Body of pancreas (tissue), 4 donors: ENCODE measurements at regions not wholly inside any gene's neighbourhood (a gene's known extent, or its start where the extent isn't known, plus 50 kb on each side); places are given as distances from the start of the nearest gene placed in this dataset.

ENCODE experiments used
- ATAC-seq: fragments of 150-250 bp; one replicate; pipeline ENCODE4 v1.9.1; 2016
- DNase-seq, 4 donors: peaks; one replicate each; pipeline ENCODE4 v3.0.0-alpha.2; 2019
- H3K27ac ChIP-seq, 4 donors: fragments of 200-600 bp; sonication (generic); 1 replicate in 3 of 4; 2 replicates in 1 of 4; pipeline versions ENCODE4 v1.5.1 to v1.6.1; 2016 to 2019; ENCODE audit warnings: mild to moderate bottlenecking in 1 of 4, mixed read lengths in 1 of 4, moderate library complexity in 1 of 4
- H3K27me3 ChIP-seq, 2 donors: fragments of 200-600 bp; sonication (generic); one replicate each; pipeline ENCODE4 v1.6.0; 2016; ENCODE audit warnings: mild to moderate bottlenecking in 1 of 2
- H3K36me3 ChIP-seq, 2 donors: fragments of 200-600 bp; sonication (generic); replicated peaks in 1 of 2; 2 replicates each; pipeline ENCODE4 v1.5.1; 2016; ENCODE audit warnings: low read depth in 2 of 2; ENCODE audit not compliant: insufficient read depth in 1 of 2
- H3K4me1 ChIP-seq: fragments of 200-600 bp; sonication (generic); one replicate; pipeline ENCODE4 v1.6.0; 2016
- H3K4me3 ChIP-seq, 2 donors: fragments of 200-600 bp; sonication (generic); 1 replicate in 1 of 2; 2 replicates in 1 of 2; pipeline ENCODE4 v1.5.1; 2016 to 2019
- H3K9me3 ChIP-seq, 3 donors: fragments of 200-600 bp; sonication (generic); 1 replicate in 2 of 3; 2 replicates in 1 of 3; pipeline ENCODE4 v1.5.1; 2016
- POLR2A ChIP-seq, 3 donors: fragments of 450-650 bp; IDR thresholded peaks; one replicate each; pipeline ENCODE4 v1.6.1; 2016; ENCODE audit warnings: antibody characterized with exemption in 3 of 3, mild to moderate bottlenecking in 2 of 3
- WGBS, 2 donors: methylation state at CpG; one replicate each; pipeline ENCODE4 v1.1.5; 2017; 5-methylcytosine and 5-hydroxymethylcytosine counted together
- intact Hi-C: fragments of 100-400 bp; cut with DNase I; formaldehyde crosslinking; loops from one replicate; pipeline ENCODE4 v1.15.1; 2023
- TF ChIP-seq, protein P1 (sequence below), 7 experiments: fragments of 450-650 bp in 4 of 7; fragments of 200-600 bp in 3 of 7; sonication (generic) in 3 of 7; IDR thresholded peaks; one replicate each; pipeline ENCODE4 v1.5.1; 2016 to 2019; ENCODE audit warnings: antibody characterized with exemption in 7 of 7

DNA sequence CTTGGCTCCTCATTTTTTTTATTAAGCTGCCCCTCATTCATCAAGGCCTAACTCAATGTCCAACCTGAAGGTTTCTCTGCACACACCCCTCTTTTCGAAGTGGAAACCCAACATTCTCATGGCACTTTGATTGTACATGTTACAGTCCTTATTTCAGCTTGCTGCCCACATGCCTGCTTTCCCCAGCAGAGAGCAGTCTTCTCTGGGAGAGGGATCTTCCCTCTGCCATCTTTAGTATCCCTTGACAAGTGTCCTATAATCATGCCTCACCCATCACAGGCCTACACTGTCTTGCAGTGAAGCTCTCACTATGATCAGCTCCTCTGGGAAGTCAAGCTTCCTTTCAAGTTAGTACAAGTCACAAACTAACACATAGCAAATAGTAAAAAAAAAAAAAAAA lies 175.1 kb downstream of the ACER2 start:
- TF ChIP-seq POLR2A (IDR thresholded peaks at IDR 0.05), result no peak
- TF ChIP-seq, protein P1, sequence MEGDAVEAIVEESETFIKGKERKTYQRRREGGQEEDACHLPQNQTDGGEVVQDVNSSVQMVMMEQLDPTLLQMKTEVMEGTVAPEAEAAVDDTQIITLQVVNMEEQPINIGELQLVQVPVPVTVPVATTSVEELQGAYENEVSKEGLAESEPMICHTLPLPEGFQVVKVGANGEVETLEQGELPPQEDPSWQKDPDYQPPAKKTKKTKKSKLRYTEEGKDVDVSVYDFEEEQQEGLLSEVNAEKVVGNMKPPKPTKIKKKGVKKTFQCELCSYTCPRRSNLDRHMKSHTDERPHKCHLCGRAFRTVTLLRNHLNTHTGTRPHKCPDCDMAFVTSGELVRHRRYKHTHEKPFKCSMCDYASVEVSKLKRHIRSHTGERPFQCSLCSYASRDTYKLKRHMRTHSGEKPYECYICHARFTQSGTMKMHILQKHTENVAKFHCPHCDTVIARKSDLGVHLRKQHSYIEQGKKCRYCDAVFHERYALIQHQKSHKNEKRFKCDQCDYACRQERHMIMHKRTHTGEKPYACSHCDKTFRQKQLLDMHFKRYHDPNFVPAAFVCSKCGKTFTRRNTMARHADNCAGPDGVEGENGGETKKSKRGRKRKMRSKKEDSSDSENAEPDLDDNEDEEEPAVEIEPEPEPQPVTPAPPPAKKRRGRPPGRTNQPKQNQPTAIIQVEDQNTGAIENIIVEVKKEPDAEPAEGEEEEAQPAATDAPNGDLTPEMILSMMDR (IDR thresholded peaks at IDR 0.05), result no peak
- Histone ChIP-seq H3K27ac (no peak overlapping the region), H3K4me3 (no peak overlapping the region), H3K4me1 (no peaks in the 10 kb centered on the region), H3K27me3 (no peaks in the 10 kb centered on the region), H3K36me3 (no peaks in the 10 kb centered on the region), H3K9me3 (no peaks in the 10 kb centered on the region)
- ATAC-seq (no peak), DNase-seq (no peak)
- WGBS, 2 donors, result 56 to 60% methylated on average over 1 of the region's 1 CpG
- intact Hi-C loops, result no loop called here

DNA sequence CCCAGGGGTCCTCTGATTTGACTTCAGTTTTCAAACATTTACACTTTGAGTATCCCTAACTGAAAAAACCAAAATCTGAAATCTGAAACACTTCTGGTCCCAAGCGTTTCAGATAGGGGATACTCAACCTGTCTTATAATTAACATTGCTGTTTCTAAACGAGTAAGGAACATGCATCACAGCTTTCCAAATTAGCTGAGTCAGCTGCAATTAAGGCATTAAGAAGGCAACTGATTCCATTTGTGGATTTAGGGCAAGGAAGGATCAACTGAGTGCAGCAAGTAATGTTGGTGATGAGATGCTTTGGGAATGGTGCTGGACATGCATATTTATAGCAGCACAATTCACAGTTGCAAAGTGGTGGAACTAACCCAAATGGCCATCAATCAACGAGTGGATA lies 168.6 kb downstream of the ACER2 start:
- no peak overlapping the region for H3K4me3 ChIP-seq
- H3K4me1 ChIP-seq, result no peaks in the 10 kb centered on the region
- WGBS, 2 donors, result 40 to 42% methylated on average over 3 of the region's 3 CpGs
- H3K27me3 ChIP-seq, result no peaks in the 10 kb centered on the region
- no peak overlapping the region for H3K27ac ChIP-seq
- no peaks in the 10 kb centered on the region for H3K36me3 ChIP-seq
- TF ChIP-seq POLR2A (IDR thresholded peaks at IDR 0.05), result no peak
- TF ChIP-seq, protein P1 (IDR thresholded peaks at IDR 0.05), result no peak
- intact Hi-C loops, result no loop called here
- H3K9me3 ChIP-seq, result no peaks in the 10 kb centered on the region
- ATAC-seq (no peak), DNase-seq (no peak)

DNA sequence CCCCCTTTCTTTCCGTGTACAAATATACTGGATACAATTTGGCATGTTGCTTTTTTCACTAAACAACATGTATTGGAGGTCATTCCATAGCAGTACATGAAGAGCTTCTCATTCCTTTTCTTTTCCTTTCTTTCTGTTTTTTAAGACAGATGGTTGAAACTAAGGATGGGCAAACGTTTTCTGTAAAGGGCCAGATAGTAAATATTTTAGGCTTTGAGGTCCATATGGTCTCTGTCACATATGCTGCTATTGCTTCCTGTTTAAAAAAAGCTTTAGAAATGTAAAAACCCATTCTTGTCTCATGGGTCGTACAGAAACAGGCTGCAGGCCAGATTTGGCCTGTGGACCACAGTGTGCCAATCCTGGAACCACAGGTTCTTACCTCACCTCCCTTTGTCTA lies 160.1 kb downstream of the ACER2 start:
- 31 to 38% methylated on average over 3 of the region's 3 CpGs for WGBS, 2 donors
- no peaks in the 10 kb centered on the region for H3K9me3 ChIP-seq
- intact Hi-C loops, result no loop called here
- ATAC-seq (no peak), DNase-seq (no peak)
- no peak for TF ChIP-seq POLR2A (IDR thresholded peaks at IDR 0.05)
- TF ChIP-seq, protein P1 (IDR thresholded peaks at IDR 0.05), result no peak
- H3K4me3 ChIP-seq, result no peak overlapping the region
- no peaks in the 10 kb centered on the region for H3K4me1 ChIP-seq
- H3K36me3 ChIP-seq, result no peaks in the 10 kb centered on the region
- H3K27me3 ChIP-seq, result no peaks in the 10 kb centered on the region
- no peak overlapping the region for H3K27ac ChIP-seq

DNA sequence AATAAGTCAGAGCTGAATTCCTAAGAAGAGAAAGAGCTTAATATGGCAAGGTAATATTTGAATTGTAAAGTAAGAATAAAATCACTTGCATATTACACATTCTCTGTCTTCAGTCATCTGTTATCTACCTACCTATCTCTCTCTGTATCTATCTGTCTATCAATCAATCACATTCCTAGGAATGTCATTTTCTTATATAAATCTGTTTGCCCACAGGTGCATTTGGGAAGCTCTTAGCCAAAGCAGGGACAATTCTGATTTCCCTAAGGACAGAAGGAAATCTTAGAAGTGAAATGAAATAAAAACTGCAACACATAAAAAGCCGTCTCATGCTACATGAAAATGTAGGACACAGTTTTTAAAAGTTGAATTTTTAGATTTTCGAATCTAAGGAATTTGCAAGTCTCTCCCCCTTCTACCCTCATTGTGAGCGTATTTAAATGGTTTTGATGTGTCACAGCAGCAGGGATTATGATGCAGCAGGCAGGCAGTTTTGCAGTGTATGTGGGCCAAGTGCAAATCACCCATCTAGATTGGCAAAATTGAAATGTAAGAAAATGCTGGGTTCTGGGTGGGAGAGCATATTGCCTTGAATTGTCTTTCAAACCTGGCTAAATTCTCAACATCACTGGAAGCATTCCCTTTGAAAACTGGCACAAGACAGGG lies 155.7 kb downstream of the ACER2 start:
- intact Hi-C loops, result no loop called here
- Histone ChIP-seq H3K4me3 (no peak overlapping the region), H3K27me3 (no peaks in the 10 kb centered on the region), H3K9me3 (no peaks in the 10 kb centered on the region), H3K4me1 (no peaks in the 10 kb centered on the region), H3K36me3 (no peaks in the 10 kb centered on the region), H3K27ac (no peak overlapping the region)
- TF ChIP-seq, protein P1 (IDR thresholded peaks at IDR 0.05), result no peak
- no peak for TF ChIP-seq POLR2A (IDR thresholded peaks at IDR 0.05)
- ATAC-seq (no peak), DNase-seq (no peak)
- WGBS, 2 donors, result 40 to 43% methylated on average over 3 of the region's 3 CpGs

DNA sequence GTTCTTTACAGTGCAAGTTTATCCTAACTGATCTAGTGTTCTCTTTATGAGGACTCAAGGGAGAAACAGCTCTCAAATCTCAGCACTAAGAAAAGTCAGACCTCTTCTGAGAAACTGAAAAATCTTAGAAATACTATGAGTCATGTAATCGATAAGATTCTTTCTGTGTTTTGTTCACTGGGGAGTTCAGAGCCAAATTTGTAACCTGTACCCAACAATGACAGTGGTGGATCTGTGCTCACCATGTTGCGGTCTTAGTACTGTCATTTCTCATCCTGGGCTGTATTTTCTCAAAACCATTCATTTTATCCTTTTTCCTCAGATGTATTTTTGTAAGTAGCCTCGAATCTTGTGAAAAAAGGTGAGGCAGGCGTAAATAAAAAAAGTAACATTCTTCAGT lies 146.4 kb downstream of the ACER2 start:
- Histone ChIP-seq H3K4me3 (no peak overlapping the region), H3K9me3 (peaks cover 0 to 7% (median 0%) of the 10 kb centered on the region in 3 donors), H3K27me3 (no peaks in the 10 kb centered on the region), H3K27ac (no peak overlapping the region), H3K36me3 (no peaks in the 10 kb centered on the region), H3K4me1 (peaks cover 5% of the 10 kb centered on the region)
- intact Hi-C loops, result no loop called here
- TF ChIP-seq POLR2A (IDR thresholded peaks at IDR 0.05), result no peak
- TF ChIP-seq, protein P1 (IDR thresholded peaks at IDR 0.05), result no peak
- WGBS, 2 donors, result 60% methylated on average over 4 of the region's 4 CpGs
- no peak for ATAC-seq
- DNase-seq, result no peak
